GM10248 (cell line): ENCODE measurements at regions not wholly inside any gene's neighbourhood (a gene's known extent, or its start where the extent isn't known, plus 50 kb on each side); places are given as distances from the start of the nearest gene placed in this dataset.

ENCODE experiments used
- CTCF ChIA-PET: fragments of 300-600 bp; sonication (Branson Sonifier 250); formaldehyde crosslinking; extraction: SDS; loops from one replicate; lab custom pipeline; 2021; ENCODE audit warnings: antibody characterized with exemption; lab: Yijun Ruan, JAX
- POLR2A ChIA-PET: fragments of 350-650 bp; sonication (Branson Sonifier 250); formaldehyde crosslinking; extraction: SDS; loops from one replicate; lab custom pipeline; 2020; ENCODE audit warnings: antibody characterized with exemption; lab: Yijun Ruan, JAX
- DNase-seq: peaks from one replicate; pipeline ENCODE4 v3.0.0; 2012; ENCODE audit errors: extremely low spot score
- CTCF ChIP-seq: IDR thresholded peaks from 2 replicates; pipeline ENCODE4 v1.5.1; 2012; ENCODE audit warnings: mild to moderate bottlenecking, low read depth; ENCODE audit errors: extremely low read depth, missing control alignments, control extremely low read depth

GRCh38 chr3:148601766-148602685 is 95.7 kb upstream of the AGTR1 start:
- POLR2A ChIA-PET, result no interaction called here
- DNase-seq, result no peak
- no peak for TF ChIP-seq CTCF
- CTCF ChIA-PET, result no interaction called here

GRCh38 chr3:148604270-148605085 is 93.2 kb upstream of the AGTR1 start:
- DNase-seq, result no peak
- TF ChIP-seq CTCF, result no peak
- POLR2A ChIA-PET, result interaction anchor here (0.7 kb wide), 1 partner anchor 21 kb away, joined by 4 read pairs; no protein-coding TSS in a partner anchor
- CTCF ChIA-PET, result no interaction called here

- CTCF ChIA-PET, result interaction anchor here (1.0 kb wide), 1 partner anchor 9 kb away, joined by 3 read pairs; no protein-coding TSS in a partner anchor
- POLR2A ChIA-PET, result no interaction called here
- no peak for DNase-seq
- TF ChIP-seq CTCF, result no peak
Observed at GRCh38 chr3:148605521-148605920, 92.2 kb upstream of the AGTR1 start.

GRCh38 chr3:148606979-148607378 is 90.7 kb upstream of the AGTR1 start:
- ChIA-PET CTCF (interaction anchor here (1.2 kb wide), 1 partner anchor 11 kb away, joined by 3 read pairs; no protein-coding TSS in a partner anchor), POLR2A (no interaction called here)
- TF ChIP-seq CTCF, result no peak
- no peak for DNase-seq

- ChIA-PET POLR2A (no interaction called here), CTCF (interaction anchor here (1.2 kb wide), 1 partner anchor 11 kb away, joined by 3 read pairs; no protein-coding TSS in a partner anchor)
- DNase-seq, result no peak
Observed at GRCh38 chr3:148607491-148607890, 90.2 kb upstream of the AGTR1 start.

More at GRCh38 chr3:148607491-148607890, 90.2 kb upstream of the AGTR1 start:
- TF ChIP-seq CTCF, result no peak
